ENCODE measurements at regions not wholly inside any gene's neighbourhood (a gene's known extent, or its start where the extent isn't known, plus 50 kb on each side); places are given as distances from the start of the nearest gene placed in this dataset.
"Not testable (repeated sequence)": the region's sequence is repeated elsewhere in the genome, so short reads cannot be mapped to it uniquely, and the experiment has no call there.

- DNase-seq (ENCODE audit: low read depth in 2 of 2, low spot score in 1 of 2), result no peak
These were observed 517.5 kb downstream of the TBC1D32 start for GRCh38 chr6:120816794-120817193.

GRCh38 chr6:120805276-120805675 is 529.0 kb downstream of the TBC1D32 start:
- no peak for DNase-seq (ENCODE audit: low read depth in 2 of 2, low spot score in 1 of 2)

GRCh38 chr6:120804612-120805011 is 529.7 kb downstream of the TBC1D32 start:
- DNase-seq (ENCODE audit: low read depth in 2 of 2, low spot score in 1 of 2), result no peak

GRCh38 chr6:120786682-120787081 is 547.6 kb downstream of the TBC1D32 start:
- DNase-seq (ENCODE audit: low read depth in 2 of 2, low spot score in 1 of 2), result no peak

GRCh38 chr6:120786256-120786655 is 548.0 kb downstream of the TBC1D32 start:
- no peak for DNase-seq (ENCODE audit: low read depth in 2 of 2, low spot score in 1 of 2)

- no peak for DNase-seq (ENCODE audit: low read depth in 2 of 2, low spot score in 1 of 2)
These were observed 548.7 kb downstream of the TBC1D32 start for GRCh38 chr6:120785459-120786086.

- no peak for DNase-seq (ENCODE audit: low read depth in 2 of 2, low spot score in 1 of 2)
These were observed 554.8 kb downstream of the TBC1D32 start for GRCh38 chr6:120779441-120779840.

GRCh38 chr6:120775698-120776097 is 558.6 kb downstream of the TBC1D32 start:
- no peak for DNase-seq (ENCODE audit: low read depth in 2 of 2, low spot score in 1 of 2)

- no peak for DNase-seq (ENCODE audit: low read depth in 2 of 2, low spot score in 1 of 2)
These were observed 560.0 kb downstream of the TBC1D32 start for GRCh38 chr6:120774275-120774674.

- no peak for DNase-seq (ENCODE audit: low read depth in 2 of 2, low spot score in 1 of 2)
These were observed 563.3 kb downstream of the TBC1D32 start for GRCh38 chr6:120771019-120771418.

GRCh38 chr6:120764312-120764711 is 570.0 kb downstream of the TBC1D32 start:
- no peak for DNase-seq (ENCODE audit: low read depth in 2 of 2, low spot score in 1 of 2)

- no peak for DNase-seq (ENCODE audit: low read depth in 2 of 2, low spot score in 1 of 2)
These were observed 574.7 kb downstream of the TBC1D32 start for GRCh38 chr6:120759570-120759969.

GRCh38 chr6:120748574-120748973 is 585.7 kb downstream of the TBC1D32 start:
- not testable (repeated sequence) for DNase-seq (ENCODE audit: low read depth in 2 of 2, low spot score in 1 of 2)

- no peak for DNase-seq (ENCODE audit: low read depth in 2 of 2, low spot score in 1 of 2)
These were observed 597.5 kb downstream of the TBC1D32 start for GRCh38 chr6:120736740-120737139.

GRCh38 chr6:120735641-120736040 is 598.6 kb downstream of the TBC1D32 start:
- DNase-seq (ENCODE audit: low read depth in 2 of 2, low spot score in 1 of 2), result no peak

GRCh38 chr6:120711255-120711654 is 623.0 kb downstream of the TBC1D32 start:
- no peak for DNase-seq (ENCODE audit: low read depth in 2 of 2, low spot score in 1 of 2)

- no peak for DNase-seq (ENCODE audit: low read depth in 2 of 2, low spot score in 1 of 2)
These were observed 634.3 kb downstream of the TBC1D32 start for GRCh38 chr6:120700001-120700400.

- no peak for DNase-seq (ENCODE audit: low read depth in 2 of 2, low spot score in 1 of 2)
These were observed 647.8 kb downstream of the TBC1D32 start for GRCh38 chr6:120686492-120686891.

GRCh38 chr6:120682145-120682544 is 652.1 kb downstream of the TBC1D32 start:
- no peak for DNase-seq (ENCODE audit: low read depth in 2 of 2, low spot score in 1 of 2)

- no peak for DNase-seq (ENCODE audit: low read depth in 2 of 2, low spot score in 1 of 2)
These were observed 653.1 kb downstream of the TBC1D32 start for GRCh38 chr6:120681204-120681603.

- no peak for DNase-seq (ENCODE audit: low read depth in 2 of 2, low spot score in 1 of 2)
These were observed 658.4 kb downstream of the TBC1D32 start for GRCh38 chr6:120675886-120676285.

GRCh38 chr6:120671519-120671918 is 662.8 kb downstream of the TBC1D32 start:
- DNase-seq (ENCODE audit: low read depth in 2 of 2, low spot score in 1 of 2), result no peak

- DNase-seq (ENCODE audit: low read depth in 2 of 2, low spot score in 1 of 2), result no peak
These were observed 681.8 kb downstream of the TBC1D32 start for GRCh38 chr6:120652506-120652905.
